ENCODE measurements at regions not wholly inside any gene's neighbourhood (a gene's known extent, or its start where the extent isn't known, plus 50 kb on each side); places are given as distances from the start of the nearest gene placed in this dataset.

GRCh38 chr20:21821358-21821757 is 115.9 kb downstream of the PAX1 start:
- TF ChIP-seq, protein P1, sequence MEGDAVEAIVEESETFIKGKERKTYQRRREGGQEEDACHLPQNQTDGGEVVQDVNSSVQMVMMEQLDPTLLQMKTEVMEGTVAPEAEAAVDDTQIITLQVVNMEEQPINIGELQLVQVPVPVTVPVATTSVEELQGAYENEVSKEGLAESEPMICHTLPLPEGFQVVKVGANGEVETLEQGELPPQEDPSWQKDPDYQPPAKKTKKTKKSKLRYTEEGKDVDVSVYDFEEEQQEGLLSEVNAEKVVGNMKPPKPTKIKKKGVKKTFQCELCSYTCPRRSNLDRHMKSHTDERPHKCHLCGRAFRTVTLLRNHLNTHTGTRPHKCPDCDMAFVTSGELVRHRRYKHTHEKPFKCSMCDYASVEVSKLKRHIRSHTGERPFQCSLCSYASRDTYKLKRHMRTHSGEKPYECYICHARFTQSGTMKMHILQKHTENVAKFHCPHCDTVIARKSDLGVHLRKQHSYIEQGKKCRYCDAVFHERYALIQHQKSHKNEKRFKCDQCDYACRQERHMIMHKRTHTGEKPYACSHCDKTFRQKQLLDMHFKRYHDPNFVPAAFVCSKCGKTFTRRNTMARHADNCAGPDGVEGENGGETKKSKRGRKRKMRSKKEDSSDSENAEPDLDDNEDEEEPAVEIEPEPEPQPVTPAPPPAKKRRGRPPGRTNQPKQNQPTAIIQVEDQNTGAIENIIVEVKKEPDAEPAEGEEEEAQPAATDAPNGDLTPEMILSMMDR (IDR thresholded peaks at IDR 0.05): no peak
- TF ChIP-seq POLR2A (IDR thresholded peaks at IDR 0.05): no peak

Data from thyroid gland (tissue), 4 donors.